SK-N-SH treated with all-trans-retinoic acid at 6 μM for 48 hours (cell line): ENCODE measurements at regions not wholly inside any gene's neighbourhood (a gene's known extent, or its start where the extent isn't known, plus 50 kb on each side); places are given as distances from the start of the nearest gene placed in this dataset.
"Not testable (repeated sequence)": the region's sequence is repeated elsewhere in the genome, so short reads cannot be mapped to it uniquely, and the experiment has no call there.

Experiments
- ATAC-seq: fragments of 200-7000 bp; cut with Tn5 transposase; 3 replicates; pipeline ENCODE4 v1.9.1; 2020; ENCODE audit warnings: mild to moderate bottlenecking, moderate library complexity
- BACH2 ChIP-seq: fragments of 250-450 bp; sonication (Bioruptor Pico); IDR thresholded peaks from 2 replicates; pipeline ENCODE4 v1.9.0; 2021; ENCODE audit warnings: mild to moderate bottlenecking, borderline replicate concordance
- CREB5 ChIP-seq: fragments of 250-450 bp; sonication (Bioruptor Pico); IDR thresholded peaks from 2 replicates; pipeline ENCODE4 v1.5.1; 2020; ENCODE audit warnings: low read depth, mild to moderate bottlenecking, moderate library complexity
- CSDC2 ChIP-seq: fragments of 250-450 bp; sonication (Bioruptor Pico); IDR thresholded peaks from 2 replicates; pipeline ENCODE4 v1.5.0; 2020; ENCODE audit warnings: mild to moderate bottlenecking, moderate library complexity
- GLIS3 ChIP-seq: fragments of 250-450 bp; sonication (Bioruptor Pico); IDR thresholded peaks from 2 replicates; pipeline ENCODE4 v1.5.0; 2020; ENCODE audit warnings: mild to moderate bottlenecking, moderate library complexity
- ISL1 ChIP-seq: fragments of 250-450 bp; sonication (Bioruptor Pico); IDR thresholded peaks from 2 replicates; pipeline ENCODE4 v2.1.2; 2022; ENCODE audit warnings: mild to moderate bottlenecking, moderate library complexity
- OSR1 ChIP-seq: fragments of 250-450 bp; sonication (Bioruptor Pico); IDR thresholded peaks from 2 replicates; pipeline ENCODE4 v1.8.0; 2022; ENCODE audit warnings: moderate library complexity, mild to moderate bottlenecking, inconsistent platforms
- PPARA ChIP-seq: fragments of 250-450 bp; sonication (Bioruptor Pico); IDR thresholded peaks from 2 replicates; pipeline ENCODE4 v1.5.0; 2020; ENCODE audit warnings: mild to moderate bottlenecking, borderline replicate concordance
- RARB ChIP-seq: fragments of 250-450 bp; sonication (Bioruptor Pico); IDR thresholded peaks from 2 replicates; pipeline ENCODE4 v1.8.0; 2021; ENCODE audit warnings: mild to moderate bottlenecking, moderate library complexity
- SNAI2 ChIP-seq: fragments of 250-450 bp; sonication (Bioruptor Pico); IDR thresholded peaks from 2 replicates; pipeline ENCODE4 v1.5.0; 2020; ENCODE audit warnings: mild to moderate bottlenecking, moderate library complexity
- TCF4 ChIP-seq: fragments of 250-450 bp; sonication (Bioruptor Pico); IDR thresholded peaks from 2 replicates; pipeline ENCODE4 v1.8.0; 2021; ENCODE audit warnings: mild to moderate bottlenecking, moderate library complexity, borderline replicate concordance
- ZC3H10 ChIP-seq: fragments of 250-450 bp; sonication (Bioruptor Pico); IDR thresholded peaks from 2 replicates; pipeline ENCODE4 v1.5.1; 2021; ENCODE audit warnings: mild to moderate bottlenecking, moderate library complexity
- ZFP3 ChIP-seq: fragments of 250-450 bp; sonication (Bioruptor Pico); IDR thresholded peaks from 2 replicates; pipeline ENCODE4 v1.5.0; 2020; ENCODE audit warnings: mild to moderate bottlenecking, moderate library complexity
- ZFP30 ChIP-seq: fragments of 450-650 bp; formaldehyde crosslinking; IDR thresholded peaks from 2 replicates; pipeline ENCODE4 v1.5.0; 2022; ENCODE audit warnings: mild to moderate bottlenecking, moderate library complexity
- ZNF70 ChIP-seq: fragments of 450-650 bp; formaldehyde crosslinking; IDR thresholded peaks from 2 replicates; pipeline ENCODE4 v1.5.0; 2020; ENCODE audit warnings: mild to moderate bottlenecking, moderate library complexity
- ZNF8 ChIP-seq: fragments of 450-650 bp; formaldehyde crosslinking; IDR thresholded peaks from 2 replicates; pipeline ENCODE4 v1.5.0; 2020; ENCODE audit warnings: mild to moderate bottlenecking, moderate library complexity
- TF ChIP-seq, protein P1 (sequence below): fragments of 250-450 bp; sonication (Bioruptor Pico); IDR thresholded peaks from 2 replicates; pipeline ENCODE4 v1.8.0; 2021; ENCODE audit warnings: low read depth, mild to moderate bottlenecking, moderate library complexity, borderline replicate concordance
- TF ChIP-seq, protein P2 (sequence below): fragments of 250-450 bp; sonication (Bioruptor Pico); IDR thresholded peaks from 2 replicates; pipeline ENCODE4 v1.5.1; 2021; ENCODE audit warnings: mild to moderate bottlenecking, moderate library complexity
- TF ChIP-seq, protein P3 (sequence below): fragments of 250-450 bp; sonication (Bioruptor Pico); IDR thresholded peaks from 2 replicates; pipeline ENCODE4 v1.5.0; 2020; ENCODE audit warnings: mild to moderate bottlenecking, moderate library complexity
- TF ChIP-seq, protein P4 (sequence below): fragments of 250-450 bp; sonication (Bioruptor Pico); IDR thresholded peaks from 2 replicates; pipeline ENCODE4 v1.8.0; 2020; ENCODE audit warnings: mild to moderate bottlenecking, moderate library complexity, borderline replicate concordance

- TF ChIP-seq PPARA, result no peak
- no peak for TF ChIP-seq ZNF8 (CRISPR knock-in tag)
- TF ChIP-seq SNAI2, result no peak
- no peak for TF ChIP-seq CREB5 (CRISPR knock-in tag)
- TF ChIP-seq ZNF70 (CRISPR knock-in tag), result no peak
- no peak for TF ChIP-seq TCF4 (CRISPR knock-in tag)
- ATAC-seq, result no peak
Observed at GRCh38 chr7:93026425-93026824, 91.4 kb downstream of the SAMD9 start.

- no peak for ATAC-seq
- TF ChIP-seq, protein P1, sequence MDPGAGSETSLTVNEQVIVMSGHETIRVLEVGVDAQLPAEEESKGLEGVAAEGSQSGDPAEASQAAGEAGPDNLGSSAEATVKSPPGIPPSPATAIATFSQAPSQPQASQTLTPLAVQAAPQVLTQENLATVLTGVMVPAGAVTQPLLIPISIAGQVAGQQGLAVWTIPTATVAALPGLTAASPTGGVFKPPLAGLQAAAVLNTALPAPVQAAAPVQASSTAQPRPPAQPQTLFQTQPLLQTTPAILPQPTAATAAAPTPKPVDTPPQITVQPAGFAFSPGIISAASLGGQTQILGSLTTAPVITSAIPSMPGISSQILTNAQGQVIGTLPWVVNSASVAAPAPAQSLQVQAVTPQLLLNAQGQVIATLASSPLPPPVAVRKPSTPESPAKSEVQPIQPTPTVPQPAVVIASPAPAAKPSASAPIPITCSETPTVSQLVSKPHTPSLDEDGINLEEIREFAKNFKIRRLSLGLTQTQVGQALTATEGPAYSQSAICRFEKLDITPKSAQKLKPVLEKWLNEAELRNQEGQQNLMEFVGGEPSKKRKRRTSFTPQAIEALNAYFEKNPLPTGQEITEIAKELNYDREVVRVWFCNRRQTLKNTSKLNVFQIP, result no peak
- no peak for TF ChIP-seq OSR1
- TF ChIP-seq, protein P2, sequence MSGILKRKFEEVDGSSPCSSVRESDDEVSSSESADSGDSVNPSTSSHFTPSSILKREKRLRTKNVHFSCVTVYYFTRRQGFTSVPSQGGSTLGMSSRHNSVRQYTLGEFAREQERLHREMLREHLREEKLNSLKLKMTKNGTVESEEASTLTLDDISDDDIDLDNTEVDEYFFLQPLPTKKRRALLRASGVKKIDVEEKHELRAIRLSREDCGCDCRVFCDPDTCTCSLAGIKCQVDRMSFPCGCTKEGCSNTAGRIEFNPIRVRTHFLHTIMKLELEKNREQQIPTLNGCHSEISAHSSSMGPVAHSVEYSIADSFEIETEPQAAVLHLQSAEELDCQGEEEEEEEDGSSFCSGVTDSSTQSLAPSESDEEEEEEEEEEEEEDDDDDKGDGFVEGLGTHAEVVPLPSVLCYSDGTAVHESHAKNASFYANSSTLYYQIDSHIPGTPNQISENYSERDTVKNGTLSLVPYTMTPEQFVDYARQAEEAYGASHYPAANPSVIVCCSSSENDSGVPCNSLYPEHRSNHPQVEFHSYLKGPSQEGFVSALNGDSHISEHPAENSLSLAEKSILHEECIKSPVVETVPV (CRISPR knock-in tag), result no peak
- no peak for TF ChIP-seq ZNF8 (CRISPR knock-in tag)
- TF ChIP-seq CSDC2, result no peak
- no peak for TF ChIP-seq ISL1 (CRISPR knock-in tag)
- TF ChIP-seq TCF4 (CRISPR knock-in tag), result no peak
- TF ChIP-seq ZC3H10 (CRISPR knock-in tag), result no peak
- TF ChIP-seq ZFP3, result no peak
- no peak for TF ChIP-seq ZFP30 (CRISPR knock-in tag)
- TF ChIP-seq RARB (CRISPR knock-in tag), result no peak
Observed at GRCh38 chr7:93025389-93025788, 92.4 kb downstream of the SAMD9 start.

- ATAC-seq, result not testable (repeated sequence)
Observed at GRCh38 chr7:93022931-93023478, 94.8 kb downstream of the SAMD9 start.

DNA sequence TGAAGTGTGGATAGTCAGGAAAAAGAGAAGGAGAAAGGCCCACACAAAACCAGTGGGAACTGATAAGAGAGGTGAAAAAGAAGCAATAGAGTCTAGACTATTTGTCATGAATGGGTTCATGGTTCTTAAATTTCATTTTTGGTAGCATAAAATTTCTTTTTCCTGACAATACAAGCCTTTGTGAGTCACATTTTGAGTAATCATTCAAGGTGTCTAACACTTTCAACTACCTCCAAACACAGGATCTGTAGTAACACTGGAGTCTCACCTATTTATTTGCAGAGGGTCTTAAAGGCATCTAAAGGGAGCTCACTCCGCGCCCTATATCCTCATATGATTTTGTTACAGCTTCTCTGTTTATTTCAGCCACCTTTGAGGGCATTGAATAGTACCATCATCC, 96.0 kb downstream of the SAMD9 start:
- TF ChIP-seq, protein P3, sequence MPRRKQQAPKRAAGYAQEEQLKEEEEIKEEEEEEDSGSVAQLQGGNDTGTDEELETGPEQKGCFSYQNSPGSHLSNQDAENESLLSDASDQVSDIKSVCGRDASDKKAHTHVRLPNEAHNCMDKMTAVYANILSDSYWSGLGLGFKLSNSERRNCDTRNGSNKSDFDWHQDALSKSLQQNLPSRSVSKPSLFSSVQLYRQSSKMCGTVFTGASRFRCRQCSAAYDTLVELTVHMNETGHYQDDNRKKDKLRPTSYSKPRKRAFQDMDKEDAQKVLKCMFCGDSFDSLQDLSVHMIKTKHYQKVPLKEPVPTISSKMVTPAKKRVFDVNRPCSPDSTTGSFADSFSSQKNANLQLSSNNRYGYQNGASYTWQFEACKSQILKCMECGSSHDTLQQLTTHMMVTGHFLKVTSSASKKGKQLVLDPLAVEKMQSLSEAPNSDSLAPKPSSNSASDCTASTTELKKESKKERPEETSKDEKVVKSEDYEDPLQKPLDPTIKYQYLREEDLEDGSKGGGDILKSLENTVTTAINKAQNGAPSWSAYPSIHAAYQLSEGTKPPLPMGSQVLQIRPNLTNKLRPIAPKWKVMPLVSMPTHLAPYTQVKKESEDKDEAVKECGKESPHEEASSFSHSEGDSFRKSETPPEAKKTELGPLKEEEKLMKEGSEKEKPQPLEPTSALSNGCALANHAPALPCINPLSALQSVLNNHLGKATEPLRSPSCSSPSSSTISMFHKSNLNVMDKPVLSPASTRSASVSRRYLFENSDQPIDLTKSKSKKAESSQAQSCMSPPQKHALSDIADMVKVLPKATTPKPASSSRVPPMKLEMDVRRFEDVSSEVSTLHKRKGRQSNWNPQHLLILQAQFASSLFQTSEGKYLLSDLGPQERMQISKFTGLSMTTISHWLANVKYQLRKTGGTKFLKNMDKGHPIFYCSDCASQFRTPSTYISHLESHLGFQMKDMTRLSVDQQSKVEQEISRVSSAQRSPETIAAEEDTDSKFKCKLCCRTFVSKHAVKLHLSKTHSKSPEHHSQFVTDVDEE (CRISPR knock-in tag), result no peak
- TF ChIP-seq ZNF8 (CRISPR knock-in tag) (no peak), RARB (CRISPR knock-in tag) (no peak), ZC3H10 (CRISPR knock-in tag) (no peak), ISL1 (CRISPR knock-in tag) (no peak), PPARA (no peak), GLIS3 (CRISPR knock-in tag) (no peak), CREB5 (CRISPR knock-in tag) (no peak), SNAI2 (no peak), BACH2 (CRISPR knock-in tag) (no peak), ZNF70 (CRISPR knock-in tag) (no peak), ZFP3 (no peak), CSDC2 (no peak)
- TF ChIP-seq, protein P1, result no peak
- TF ChIP-seq, protein P4, sequence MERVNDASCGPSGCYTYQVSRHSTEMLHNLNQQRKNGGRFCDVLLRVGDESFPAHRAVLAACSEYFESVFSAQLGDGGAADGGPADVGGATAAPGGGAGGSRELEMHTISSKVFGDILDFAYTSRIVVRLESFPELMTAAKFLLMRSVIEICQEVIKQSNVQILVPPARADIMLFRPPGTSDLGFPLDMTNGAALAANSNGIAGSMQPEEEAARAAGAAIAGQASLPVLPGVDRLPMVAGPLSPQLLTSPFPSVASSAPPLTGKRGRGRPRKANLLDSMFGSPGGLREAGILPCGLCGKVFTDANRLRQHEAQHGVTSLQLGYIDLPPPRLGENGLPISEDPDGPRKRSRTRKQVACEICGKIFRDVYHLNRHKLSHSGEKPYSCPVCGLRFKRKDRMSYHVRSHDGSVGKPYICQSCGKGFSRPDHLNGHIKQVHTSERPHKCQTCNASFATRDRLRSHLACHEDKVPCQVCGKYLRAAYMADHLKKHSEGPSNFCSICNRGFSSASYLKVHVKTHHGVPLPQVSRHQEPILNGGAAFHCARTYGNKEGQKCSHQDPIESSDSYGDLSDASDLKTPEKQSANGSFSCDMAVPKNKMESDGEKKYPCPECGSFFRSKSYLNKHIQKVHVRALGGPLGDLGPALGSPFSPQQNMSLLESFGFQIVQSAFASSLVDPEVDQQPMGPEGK (CRISPR knock-in tag), result no peak
- no peak for ATAC-seq
